HG02885 (cell line): ENCODE measurements at regions not wholly inside any gene's neighbourhood (a gene's known extent, or its start where the extent isn't known, plus 50 kb on each side); places are given as distances from the start of the nearest gene placed in this dataset.
"Not testable (repeated sequence)": the region's sequence is repeated elsewhere in the genome, so short reads cannot be mapped to it uniquely, and the experiment has no call there.

Source experiments
- ATAC-seq: cut with Tn5 transposase; IDR thresholded peaks from one replicate; pipeline ENCODE4 v1.9.1; 2021; ENCODE audit warnings: mild to moderate bottlenecking; ENCODE audit not compliant: unreplicated experiment, poor library complexity

GRCh38 chr5:98158440-98158839 is 615.0 kb upstream of the RGMB start:
- no peak for ATAC-seq

DNA sequence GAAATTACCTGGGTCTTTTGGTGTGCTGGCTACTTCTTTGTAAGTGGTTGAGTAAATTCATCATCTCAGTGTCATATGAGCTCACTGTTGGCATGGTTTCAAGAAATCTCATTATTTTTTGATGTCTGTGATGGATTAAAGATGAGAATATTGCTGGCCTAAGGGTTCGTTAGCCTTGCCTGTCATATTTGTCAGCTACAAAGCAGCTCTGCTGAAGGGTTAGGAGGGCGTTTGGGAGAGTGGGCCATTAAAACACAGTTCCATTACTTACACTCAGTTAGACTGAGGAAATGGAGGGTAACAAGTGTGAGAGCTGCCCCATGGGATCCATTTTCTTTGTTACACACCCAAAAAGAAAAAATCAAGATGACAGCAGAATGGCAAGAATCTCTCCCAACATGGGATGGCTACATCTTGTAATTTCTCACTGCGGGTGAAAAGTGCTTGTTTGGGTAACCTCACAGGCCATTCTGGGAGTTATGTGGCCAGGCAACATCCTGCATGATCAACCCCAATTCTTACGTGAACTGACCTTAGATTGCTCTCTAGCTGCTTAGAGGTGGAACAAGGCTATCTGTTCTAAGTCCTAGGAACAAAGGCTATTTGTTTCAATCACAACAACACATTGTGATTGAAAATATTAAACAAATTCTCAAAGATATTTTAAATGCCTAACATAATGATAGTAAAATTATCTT is 609.5 kb upstream of the RGMB start:
- ATAC-seq, result no peak

DNA sequence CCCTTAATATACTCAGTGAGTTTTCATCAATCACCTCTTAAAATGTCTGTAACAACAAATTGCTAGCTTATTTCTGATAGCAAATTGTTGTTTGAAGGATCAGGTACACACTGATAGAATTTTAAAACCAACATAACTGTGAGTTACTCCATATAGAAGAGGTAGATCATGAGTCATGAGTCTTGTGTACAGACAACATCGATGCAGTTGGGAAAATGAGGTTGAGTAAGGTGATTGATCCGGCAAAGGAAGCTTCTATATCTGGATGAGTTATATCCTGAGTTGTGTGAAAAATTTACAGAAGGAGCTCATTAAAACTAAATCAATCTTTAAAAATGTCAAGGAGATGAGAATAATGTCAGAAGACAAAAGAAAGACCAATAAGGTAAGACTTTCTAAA is 604.6 kb upstream of the RGMB start:
- ATAC-seq, result no peak

- no peak for ATAC-seq
These were observed 602.5 kb upstream of the RGMB start for GRCh38 chr5:98170994-98171393.

DNA sequence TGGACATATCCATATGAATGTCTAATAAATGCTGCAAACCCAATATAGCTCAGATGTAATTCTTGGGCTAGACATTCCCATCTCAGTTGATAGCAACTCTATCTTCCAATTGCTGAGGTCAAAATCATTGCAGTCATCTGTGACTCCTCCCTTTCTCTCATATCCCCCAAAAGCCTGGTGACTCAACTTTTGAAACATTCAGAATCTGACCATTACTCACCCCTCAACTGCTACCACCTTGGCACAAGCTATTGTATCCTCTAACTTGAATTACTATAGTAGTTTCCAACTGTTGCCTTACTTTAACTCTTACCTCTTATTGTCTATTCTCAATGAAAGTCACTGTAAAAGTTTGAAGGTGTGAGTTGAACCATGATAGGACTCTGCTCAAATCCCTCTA is 600.1 kb upstream of the RGMB start:
- ATAC-seq, result no peak

GRCh38 chr5:98175474-98175873 is 598.0 kb upstream of the RGMB start:
- ATAC-seq, result no peak

GRCh38 chr5:98179791-98180755 is 593.4 kb upstream of the RGMB start:
- no peak for ATAC-seq

- no peak for ATAC-seq
These were observed 587.3 kb upstream of the RGMB start for GRCh38 chr5:98186128-98186527.

DNA sequence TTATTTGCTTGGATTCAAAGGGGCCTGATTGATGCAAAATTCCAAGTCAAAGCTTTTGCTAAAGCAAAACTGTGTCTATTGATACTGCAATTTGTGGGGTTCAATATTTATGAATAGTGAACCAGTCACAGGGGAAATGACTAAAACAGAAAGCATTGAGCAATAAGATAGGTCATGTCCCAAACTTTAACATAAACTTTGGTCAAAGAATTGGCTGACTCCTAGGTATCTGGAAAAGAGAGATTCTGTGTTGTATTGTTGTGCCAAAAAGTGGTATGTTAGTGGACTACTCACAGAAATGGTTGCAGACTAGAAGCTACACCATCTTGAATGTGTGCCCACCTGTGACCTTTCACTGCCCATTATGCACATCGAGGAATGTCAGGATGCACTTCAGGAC is 585.5 kb upstream of the RGMB start:
- no peak for ATAC-seq

- not testable (repeated sequence) for ATAC-seq
These were observed 583.1 kb upstream of the RGMB start for GRCh38 chr5:98190344-98190743.

DNA sequence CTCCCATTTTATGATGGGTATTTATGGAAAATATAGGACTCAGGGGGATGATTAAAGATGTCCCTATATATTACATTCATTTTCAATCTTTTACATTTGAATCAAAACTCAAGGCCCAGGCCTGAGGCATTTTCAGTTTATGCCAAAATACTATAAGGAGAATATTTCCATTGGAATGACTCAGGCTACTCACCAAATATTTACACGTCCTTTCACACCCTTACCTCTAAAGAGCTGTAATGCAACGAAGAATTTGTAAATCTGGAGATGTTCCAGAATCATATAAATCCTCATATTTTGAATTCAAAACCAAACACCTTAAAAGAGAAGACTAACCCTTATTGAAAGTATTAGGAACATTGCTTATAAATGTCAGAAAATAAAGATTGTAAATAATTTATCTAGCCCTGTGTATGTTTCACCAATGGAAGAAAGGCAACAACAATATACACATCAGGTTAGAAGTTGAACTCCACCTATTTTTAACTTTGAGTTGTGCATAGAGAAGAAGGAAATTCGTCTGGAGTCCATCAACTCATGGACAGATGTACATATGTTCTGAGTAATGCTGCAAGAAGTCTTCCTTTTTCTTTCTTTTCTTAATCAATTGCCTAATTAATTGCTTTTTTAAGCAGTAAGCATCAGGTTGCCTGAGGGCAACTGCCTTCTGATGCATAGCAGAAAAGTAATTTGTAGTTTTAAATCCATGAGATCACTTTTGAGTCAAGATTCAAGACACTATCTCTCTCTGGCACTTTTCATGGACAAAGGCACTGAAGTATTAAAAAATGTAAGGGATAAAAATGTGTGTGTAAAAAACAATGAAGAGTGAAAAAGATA is 579.3 kb upstream of the RGMB start:
- ATAC-seq, result no peak

DNA sequence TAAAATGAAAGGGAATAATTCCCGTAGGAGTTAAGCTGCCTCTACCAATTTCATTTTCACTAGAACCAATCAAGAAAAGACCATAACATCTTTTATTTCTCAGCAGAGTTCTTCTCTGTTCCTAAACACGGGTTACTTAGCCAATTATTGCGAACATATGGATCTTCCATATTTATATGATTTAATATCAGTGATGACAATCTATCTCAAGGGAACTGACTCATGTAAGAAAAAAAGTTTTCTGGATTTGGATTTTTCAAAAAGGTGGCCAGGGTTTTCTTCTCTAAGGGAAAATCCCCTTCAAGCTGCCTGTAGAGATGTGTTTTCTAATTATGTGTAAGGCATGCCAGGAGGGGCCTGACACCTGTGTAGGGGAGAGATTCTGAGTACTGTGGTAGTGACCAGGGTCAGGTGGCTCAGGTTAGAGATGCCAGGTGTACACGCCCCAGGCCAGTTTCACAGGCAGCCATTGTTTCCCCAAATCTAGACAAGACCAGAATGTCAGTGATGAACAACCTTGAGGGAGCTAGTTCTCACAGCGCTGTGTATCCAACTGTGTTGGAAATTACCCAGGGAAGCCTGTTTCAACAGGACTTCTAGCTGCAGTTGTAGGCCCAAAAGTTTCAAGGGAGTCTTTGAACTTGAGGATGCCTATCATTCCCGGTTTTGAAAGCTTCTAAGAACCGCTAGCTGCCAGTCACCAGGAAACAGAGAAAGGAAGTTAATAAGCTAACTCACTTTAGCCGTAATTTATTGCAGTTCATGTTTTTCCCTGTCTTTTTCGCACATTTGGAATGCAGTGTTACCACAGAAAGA is 572.5 kb upstream of the RGMB start:
- ATAC-seq, result no peak

GRCh38 chr5:98204798-98205197 is 568.7 kb upstream of the RGMB start:
- no peak for ATAC-seq

GRCh38 chr5:98205691-98206461 is 567.6 kb upstream of the RGMB start:
- no peak for ATAC-seq

DNA sequence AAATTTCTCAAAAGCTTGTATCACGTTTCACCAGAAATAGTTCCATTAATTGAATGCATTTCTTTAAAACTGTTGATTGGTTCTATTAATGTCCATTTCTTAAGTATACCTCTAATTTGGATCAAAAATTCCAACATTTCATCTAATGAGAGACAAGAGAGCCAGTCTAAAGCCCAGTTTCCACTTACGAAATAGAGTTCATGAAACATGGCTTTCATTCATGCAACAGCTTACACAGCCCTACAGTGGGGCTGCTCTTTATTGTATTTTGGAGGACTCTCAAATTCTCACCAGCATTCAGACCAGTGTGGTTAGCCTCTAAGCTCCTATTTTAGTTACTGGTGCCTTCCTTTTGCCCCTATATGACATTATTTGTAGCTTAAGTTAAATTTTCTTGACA is 566.9 kb upstream of the RGMB start:
- no peak for ATAC-seq

DNA sequence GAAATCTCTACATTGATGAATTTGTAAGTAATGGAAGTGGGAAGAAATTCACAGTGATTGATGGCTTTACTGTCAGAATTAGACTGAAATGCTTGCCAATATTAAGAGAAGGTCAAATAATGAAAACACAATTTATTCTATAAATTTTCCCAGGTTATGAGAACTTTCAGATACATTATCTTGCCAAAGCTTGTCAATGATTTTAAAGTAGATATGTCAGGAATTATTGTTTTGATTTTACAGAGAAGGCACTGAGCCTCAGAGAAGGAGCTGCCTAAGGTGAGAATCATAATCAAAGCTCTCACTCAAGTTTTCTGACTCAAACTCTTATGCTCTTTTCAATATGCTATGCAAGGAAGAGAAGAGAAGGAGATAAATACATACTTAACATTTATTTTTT is 564.0 kb upstream of the RGMB start:
- no peak for ATAC-seq

GRCh38 chr5:98214240-98215051 is 559.0 kb upstream of the RGMB start:
- no peak for ATAC-seq

- no peak for ATAC-seq
These were observed 556.3 kb upstream of the RGMB start for GRCh38 chr5:98217138-98217537.
